ENCODE measurements at regions not wholly inside any gene's neighbourhood (a gene's known extent, or its start where the extent isn't known, plus 50 kb on each side); places are given as distances from the start of the nearest gene placed in this dataset.
"Not testable (repeated sequence)": the region's sequence is repeated elsewhere in the genome, so short reads cannot be mapped to it uniquely, and the experiment has no call there.

DNA sequence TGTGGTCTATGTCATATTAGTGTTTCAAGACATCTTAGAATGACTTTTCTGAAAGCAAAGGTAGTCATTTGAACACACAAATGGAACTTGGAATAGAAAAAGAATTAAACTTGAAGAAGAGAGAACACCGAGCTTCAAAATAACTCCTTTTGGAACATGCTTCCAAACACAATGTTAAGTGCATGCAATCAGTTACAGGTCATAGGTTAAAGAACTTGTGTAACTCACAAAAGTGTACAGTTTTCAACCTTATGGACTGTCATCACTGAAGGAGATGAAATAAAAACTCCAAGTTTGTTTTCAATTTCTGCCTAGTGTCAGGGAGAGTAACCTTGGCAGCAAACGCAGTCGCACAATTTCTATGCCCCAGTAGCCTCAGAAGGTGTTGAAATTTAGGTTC, 192.9 kb upstream of the NECTIN3 start:
- Mint-ChIP-seq H3K4me3 (no peak overlapping the region), H3K9me3 (peaks cover 6% of the 10 kb centered on the region), H3K4me1 (ENCODE audit: unreplicated experiment) (peaks cover 7% of the 10 kb centered on the region), H3K36me3 (no peaks in the 10 kb centered on the region), H3K27me3 (no peaks in the 10 kb centered on the region), H3K27ac (no peak overlapping the region)
- no peak for TF ChIP-seq CTCF (conservative IDR thresholded peaks at IDR 0.05)
- no peak for DNase-seq (ENCODE audit: extremely low spot score, unreplicated experiment)

GRCh38 chr3:110881069-110881468, 190.5 kb upstream of the NECTIN3 start:
- no peak overlapping the region for H3K4me3 Mint-ChIP-seq
- H3K4me1 Mint-ChIP-seq (ENCODE audit: unreplicated experiment), result peaks cover 7% of the 10 kb centered on the region
- no peak overlapping the region for H3K27ac Mint-ChIP-seq
- no peaks in the 10 kb centered on the region for H3K36me3 Mint-ChIP-seq
- no peak for DNase-seq (ENCODE audit: extremely low spot score, unreplicated experiment)
- no peaks in the 10 kb centered on the region for H3K27me3 Mint-ChIP-seq
- peak; percentile 39 for TF ChIP-seq CTCF (conservative IDR thresholded peaks at IDR 0.05)
- H3K9me3 Mint-ChIP-seq, result no peaks in the 10 kb centered on the region

DNA sequence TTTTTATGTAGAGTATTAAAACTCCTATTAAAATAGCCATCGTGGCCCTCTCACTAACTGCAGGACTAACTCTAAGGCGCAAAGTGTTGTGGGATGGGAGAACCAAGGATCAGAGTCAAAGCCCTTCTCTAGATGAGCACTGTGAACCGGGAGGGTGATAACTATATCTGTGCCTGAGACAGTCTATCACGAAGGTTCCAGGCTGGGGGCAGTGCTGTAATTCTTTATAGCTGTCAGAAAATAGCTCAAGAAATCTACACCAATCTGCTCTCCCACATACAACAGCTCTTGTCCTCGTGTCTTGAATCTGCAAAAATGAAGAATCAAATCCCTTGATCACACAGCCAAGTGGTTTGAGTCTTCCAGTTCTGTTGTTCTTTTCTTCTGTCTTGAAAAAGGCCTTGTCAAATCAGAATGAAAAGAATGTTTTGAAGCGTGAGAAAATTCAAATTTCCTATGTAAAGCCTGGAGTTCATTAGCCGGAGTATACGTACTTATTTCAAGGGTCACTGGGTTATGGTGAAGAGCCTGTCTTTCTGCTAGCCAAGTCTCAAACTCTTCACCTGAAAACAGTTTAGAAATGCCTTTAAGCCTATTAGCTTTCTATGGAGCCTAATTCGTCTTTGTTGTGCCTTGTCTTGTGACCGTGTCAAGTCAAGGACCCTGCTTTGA, 185.3 kb upstream of the NECTIN3 start:
- Mint-ChIP-seq H3K9me3 (no peaks in the 10 kb centered on the region), H3K4me3 (no peak overlapping the region), H3K27ac (no peak overlapping the region), H3K4me1 (ENCODE audit: unreplicated experiment) (peaks cover 5% of the 10 kb centered on the region), H3K27me3 (no peaks in the 10 kb centered on the region), H3K36me3 (no peaks in the 10 kb centered on the region)
- TF ChIP-seq CTCF (conservative IDR thresholded peaks at IDR 0.05), result no peak
- DNase-seq (ENCODE audit: extremely low spot score, unreplicated experiment), result no peak

DNA sequence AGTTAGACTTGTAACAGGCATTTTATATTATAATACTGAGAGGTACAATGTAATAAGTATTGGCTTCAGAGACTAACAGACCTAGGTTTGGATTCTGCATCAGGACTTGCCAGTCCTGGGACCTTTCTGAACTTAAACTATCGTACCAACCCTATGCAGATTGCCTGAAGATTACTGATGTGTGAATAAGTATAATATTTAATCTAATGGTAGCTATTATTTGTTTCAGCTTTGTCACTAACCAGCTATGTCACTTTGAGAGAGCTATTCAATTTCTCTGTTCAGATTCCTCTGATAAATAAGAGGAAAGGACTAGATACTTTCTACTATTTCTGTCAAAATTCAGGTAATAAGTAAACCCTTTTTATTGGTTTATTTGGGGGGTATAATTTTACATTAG, 184.4 kb upstream of the NECTIN3 start:
- no peaks in the 10 kb centered on the region for H3K9me3 Mint-ChIP-seq
- no peaks in the 10 kb centered on the region for H3K36me3 Mint-ChIP-seq
- no peak overlapping the region for H3K4me3 Mint-ChIP-seq
- no peaks in the 10 kb centered on the region for H3K27me3 Mint-ChIP-seq
- no peak for TF ChIP-seq CTCF (conservative IDR thresholded peaks at IDR 0.05)
- peaks cover 5% of the 10 kb centered on the region for H3K4me1 Mint-ChIP-seq (ENCODE audit: unreplicated experiment)
- no peak overlapping the region for H3K27ac Mint-ChIP-seq
- no peak for DNase-seq (ENCODE audit: extremely low spot score, unreplicated experiment)

- H3K9me3 Mint-ChIP-seq; H3K27me3 Mint-ChIP-seq; H3K4me1 Mint-ChIP-seq (ENCODE audit: unreplicated experiment); DNase-seq (ENCODE audit: extremely low spot score, unreplicated experiment); H3K27ac Mint-ChIP-seq; H3K36me3 Mint-ChIP-seq: not testable (repeated sequence)
- peak overlapping the region; percentile 76 for H3K4me3 Mint-ChIP-seq
Observed at GRCh38 chr3:110888625-110889375, 182.8 kb upstream of the NECTIN3 start.

- not testable (repeated sequence) for DNase-seq (ENCODE audit: extremely low spot score, unreplicated experiment); H3K36me3 Mint-ChIP-seq; H3K27ac Mint-ChIP-seq; H3K27me3 Mint-ChIP-seq; H3K4me3 Mint-ChIP-seq; H3K4me1 Mint-ChIP-seq (ENCODE audit: unreplicated experiment); H3K9me3 Mint-ChIP-seq
Observed at GRCh38 chr3:110889376-110889699, 182.3 kb upstream of the NECTIN3 start.
